ENCODE measurements at regions not wholly inside any gene's neighbourhood (a gene's known extent, or its start where the extent isn't known, plus 50 kb on each side); places are given as distances from the start of the nearest gene placed in this dataset.

DNA sequence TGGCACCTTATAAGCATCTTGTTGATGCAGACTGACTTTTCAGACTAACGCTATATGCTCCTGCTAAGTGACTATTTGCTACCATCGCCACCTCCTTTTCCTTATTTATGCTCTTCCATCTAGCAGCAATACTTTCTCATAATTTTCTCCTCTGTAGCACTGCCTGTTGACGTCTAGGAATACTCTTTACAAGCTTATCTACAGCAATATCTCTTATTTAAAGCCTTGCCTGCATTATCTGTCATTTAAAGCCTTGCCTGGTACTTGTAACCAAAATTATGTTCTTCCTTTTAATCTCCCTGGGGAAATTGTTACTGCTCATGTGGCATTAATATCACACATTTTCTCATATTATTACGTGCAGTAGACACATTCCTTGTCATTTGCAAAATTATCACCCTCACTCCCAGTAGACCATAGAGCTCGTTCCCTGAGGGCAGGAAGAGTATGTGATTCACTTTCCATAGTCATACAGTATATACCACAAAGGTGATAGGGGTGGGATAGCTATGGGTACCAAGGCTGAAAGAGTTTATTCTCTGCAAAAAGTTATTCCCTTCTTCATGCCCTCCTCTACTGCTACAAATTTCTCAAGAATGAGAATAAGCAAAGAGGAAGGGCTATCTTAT, 359.7 kb upstream of the PCDH15 start:
- no peak for DNase-seq

DNA sequence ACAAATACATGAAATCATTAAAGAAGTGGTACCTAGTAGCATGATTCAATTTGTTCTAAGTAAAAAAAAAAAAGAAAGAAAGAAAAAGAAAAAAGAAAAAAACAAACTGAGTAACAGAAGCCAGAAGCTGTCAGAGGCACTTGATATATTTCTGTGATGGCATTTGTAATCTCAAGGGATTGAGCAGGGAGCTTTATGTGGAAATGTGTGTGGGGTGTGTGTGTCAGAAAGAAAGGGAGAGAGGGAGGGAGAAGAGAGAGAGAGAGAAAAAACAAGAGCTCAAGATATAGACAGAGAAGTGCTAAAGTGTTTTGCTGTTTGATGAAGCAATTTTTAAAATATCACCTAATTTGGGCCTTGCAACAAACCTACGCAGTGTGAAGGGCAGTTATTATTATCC, 357.6 kb upstream of the PCDH15 start:
- DNase-seq: no peak

DNA sequence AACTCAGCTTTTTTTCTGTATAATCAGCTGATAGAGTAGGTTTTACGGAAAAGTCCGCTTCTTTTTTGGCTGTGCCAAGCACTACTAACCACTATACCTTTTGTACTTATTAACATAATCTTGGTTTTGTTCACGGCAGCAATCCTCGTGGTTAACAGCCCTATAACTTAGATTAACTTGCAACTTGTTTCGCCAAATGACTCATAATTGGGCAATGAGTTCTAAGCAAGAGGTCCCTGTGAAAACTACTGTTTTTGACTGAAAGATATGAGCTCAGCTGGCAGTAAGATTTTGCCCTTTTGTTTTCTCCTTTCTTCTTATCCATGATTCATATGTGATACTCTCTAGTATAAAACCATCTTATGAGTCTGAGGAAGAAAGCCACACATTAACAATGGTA, 345.0 kb upstream of the PCDH15 start:
- DNase-seq: no peak

DNA sequence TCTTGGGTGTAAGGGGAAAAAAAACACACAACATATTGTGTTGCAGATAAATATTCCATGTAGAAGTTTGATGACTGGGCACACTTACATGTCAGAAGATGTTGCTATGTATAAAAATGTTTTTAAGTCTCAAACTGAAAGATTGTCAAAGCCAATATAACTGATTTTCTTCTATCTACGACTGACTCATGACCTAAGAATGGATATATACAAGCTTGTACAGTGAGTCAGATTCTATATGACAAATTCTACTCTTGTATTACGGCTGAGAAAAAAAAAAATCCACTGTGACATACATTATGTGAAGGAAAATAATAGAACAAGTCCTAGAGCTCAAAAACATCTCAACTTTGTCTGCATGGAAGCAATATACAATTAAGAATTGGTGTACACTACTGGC, 343.0 kb upstream of the PCDH15 start:
- no peak for DNase-seq

DNA sequence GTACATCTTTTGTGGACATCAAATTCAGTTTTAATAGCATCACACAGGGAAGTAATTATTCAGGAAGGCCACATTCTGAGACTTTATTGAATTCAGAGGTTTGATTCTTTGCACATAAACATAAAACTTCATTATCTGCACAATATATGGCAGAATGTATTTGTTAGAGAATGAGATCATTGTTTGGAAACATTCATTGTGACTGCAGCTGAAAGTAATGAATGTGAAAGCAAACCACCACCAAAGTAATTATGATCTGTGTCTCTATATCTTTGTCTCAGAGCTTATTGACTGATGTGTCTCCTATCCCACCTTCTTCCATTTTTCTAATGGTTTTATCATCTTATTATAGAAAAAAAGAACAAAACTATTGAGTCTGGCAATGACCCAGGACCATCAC, 340.9 kb upstream of the PCDH15 start:
- DNase-seq: no peak

DNA sequence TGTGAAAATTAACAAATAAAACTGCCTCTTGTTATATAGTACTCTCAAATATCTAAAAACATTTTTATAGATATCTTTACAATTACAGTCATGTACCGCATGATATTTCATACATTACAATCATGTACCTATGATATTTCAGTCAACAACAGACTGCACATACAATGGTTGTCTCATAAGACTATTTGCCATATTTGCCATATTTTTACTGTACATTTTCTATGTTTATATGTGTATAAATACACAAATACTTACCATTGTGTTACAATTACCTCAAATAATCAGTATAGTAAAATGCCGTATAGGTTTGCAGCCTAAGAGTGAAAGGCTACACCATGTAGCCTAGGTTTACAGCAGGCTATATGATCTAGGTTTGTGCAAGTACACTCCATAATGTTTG, 336.0 kb upstream of the PCDH15 start:
- no peak for DNase-seq

DNA sequence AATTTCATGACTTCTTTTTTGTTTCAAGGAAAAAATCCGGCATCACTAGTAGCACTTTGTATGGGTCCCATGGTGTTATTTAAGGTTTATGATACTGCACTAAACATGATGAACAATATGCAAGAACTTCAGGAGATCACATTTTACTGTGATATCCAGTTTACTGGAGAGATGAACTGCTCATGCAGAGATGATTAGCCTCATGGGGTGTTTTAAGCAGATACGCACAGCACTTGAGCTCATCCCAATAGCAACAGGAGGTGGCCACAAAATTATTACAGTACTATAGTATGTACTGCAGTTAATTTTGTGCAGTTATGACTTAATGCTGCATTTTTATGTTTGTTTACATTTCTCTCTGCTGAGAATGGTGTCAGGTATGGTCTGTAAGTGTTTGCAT, 303.7 kb upstream of the PCDH15 start:
- no peak for DNase-seq

DNA sequence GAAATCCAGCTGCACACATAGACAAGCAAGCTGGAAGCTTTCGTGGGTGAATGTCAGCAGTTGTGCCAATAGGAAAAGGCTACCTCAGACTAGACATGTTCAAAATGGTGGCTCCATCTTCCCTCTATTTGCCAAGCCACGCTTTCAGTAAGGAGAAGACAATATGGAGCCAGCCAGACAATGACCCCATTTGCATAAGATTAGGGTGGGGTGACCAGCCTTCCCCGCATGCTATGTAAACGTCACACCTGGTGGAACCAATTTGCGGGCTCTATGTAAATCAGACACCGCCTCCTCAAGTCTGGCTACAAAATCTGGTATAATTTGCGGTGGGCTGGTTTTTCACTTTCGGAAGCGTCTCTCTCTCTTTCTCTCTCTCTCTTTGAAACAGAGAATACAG, 297.4 kb upstream of the PCDH15 start:
- no peak for DNase-seq

DNA sequence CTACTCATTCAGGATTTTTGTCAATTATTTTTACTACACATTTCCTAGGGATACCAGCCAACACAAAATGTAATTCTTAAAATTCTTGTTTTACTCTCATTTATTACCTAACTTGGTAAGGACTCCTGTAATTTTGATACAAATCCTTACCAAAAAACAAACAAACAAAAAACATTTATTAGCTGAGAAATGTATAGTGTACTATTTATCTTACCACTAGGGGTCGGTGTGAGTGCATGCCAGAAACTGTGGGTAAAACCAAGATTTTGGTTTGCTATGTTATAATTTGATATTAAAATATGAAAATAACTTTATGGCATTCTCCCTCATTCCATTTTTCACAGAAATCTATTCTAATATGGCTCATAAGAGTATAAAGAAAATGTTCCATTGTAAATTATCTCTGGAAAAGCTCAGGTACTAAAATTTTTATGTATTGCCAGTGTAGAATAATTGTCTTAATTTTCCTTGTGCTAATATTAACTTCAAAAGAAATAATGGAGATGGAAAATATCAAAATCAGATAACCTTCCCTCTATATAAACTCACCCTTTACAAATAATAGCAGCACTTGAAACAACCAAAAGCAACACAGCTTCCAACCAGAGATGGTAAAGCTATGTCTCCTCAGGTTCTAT, 290.8 kb upstream of the PCDH15 start:
- peak; percentile 7 for DNase-seq

DNA sequence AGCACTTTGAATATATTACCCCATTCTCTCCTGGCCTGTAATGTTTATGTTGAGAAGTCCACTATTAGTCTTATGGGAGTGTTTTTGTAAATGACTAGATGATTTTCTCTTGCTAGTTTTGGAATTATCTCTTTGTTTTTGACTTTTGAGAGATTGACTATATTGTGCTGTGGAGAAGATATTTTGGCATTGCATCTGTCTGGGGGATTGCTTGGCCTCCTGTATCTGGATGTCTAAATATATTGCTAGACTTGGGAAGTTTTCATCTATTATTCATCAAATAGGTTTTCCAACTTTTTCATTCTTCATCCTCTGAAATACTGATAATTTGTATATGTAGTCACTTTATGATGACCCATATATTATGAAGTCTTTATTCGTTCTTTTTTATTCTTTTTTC, 277.1 kb upstream of the PCDH15 start:
- DNase-seq: peak; percentile 12

DNA sequence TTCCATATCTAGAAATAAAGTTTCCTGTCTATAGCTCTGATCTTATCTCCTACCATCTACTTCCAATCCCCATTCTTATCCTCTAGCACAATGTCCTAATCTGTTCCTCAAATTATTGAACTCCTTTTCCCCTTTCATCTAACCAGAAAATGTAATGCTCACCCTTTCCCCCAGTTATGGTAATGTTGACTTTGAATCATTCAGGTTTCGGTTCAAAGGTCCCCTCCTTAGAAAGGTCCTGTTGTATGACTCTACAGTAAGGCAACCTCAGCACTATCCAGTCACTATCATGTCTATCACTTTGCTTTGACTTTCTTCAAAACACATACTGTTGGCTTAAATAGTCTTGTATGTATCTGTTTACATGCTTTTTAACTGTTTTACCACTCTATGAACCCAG, 264.2 kb upstream of the PCDH15 start:
- DNase-seq: no peak

DNA sequence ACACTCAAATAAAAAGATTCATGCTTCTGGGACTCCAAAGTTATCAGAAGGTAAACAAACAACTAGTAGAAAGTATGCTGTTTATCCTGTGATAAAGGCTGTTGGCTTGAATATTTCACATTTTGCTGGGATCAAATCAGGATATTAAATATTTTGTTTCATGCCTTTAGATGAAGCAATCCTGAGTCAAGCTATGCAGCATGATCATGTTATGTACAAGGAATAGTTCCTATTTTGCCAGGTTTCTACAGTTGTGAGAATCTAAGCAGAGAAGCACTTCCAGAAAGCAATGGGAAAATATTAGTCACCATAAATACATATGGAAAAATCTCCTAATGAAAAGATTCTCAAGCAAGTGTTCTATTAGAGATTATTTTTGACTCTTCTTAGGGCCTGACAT, 262.8 kb upstream of the PCDH15 start:
- peak; percentile 20 for DNase-seq

DNA sequence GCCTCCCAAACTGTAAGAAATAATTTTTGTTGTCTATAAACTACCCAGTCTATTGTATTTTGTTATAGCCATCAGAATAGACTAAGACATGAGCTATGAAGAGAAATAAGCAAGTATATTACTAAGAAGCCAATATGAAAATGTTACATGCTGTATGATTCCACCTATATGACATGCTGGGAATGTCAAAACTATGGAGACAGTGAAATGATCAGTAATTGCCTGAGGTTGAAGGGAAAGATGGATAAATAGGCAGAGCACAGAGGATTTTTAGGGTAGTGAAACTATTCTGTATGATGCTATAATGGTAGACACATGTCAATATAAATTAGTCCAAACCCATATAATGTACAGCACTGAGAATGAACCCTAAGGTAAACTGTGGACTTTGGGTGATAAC, 261.3 kb upstream of the PCDH15 start:
- DNase-seq: no peak

DNA sequence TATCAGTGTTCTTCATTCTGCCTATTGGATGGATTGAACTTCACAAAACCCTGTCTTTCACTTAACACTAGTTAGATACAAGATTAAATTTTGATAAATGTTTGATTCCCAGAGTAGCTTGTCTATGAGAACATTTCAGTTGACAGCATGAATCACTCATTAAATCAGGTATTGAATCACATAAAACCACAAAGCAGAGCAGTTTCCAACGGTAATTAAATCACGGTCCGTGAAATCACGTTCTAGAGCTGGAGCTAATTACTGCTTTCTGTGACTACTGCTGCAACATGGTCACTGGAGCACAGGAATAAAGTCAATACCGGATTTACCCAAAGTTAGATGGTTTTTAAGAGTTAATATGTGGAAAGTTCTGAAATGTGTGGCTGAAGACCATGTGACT, 257.8 kb upstream of the PCDH15 start:
- no peak for DNase-seq

DNA sequence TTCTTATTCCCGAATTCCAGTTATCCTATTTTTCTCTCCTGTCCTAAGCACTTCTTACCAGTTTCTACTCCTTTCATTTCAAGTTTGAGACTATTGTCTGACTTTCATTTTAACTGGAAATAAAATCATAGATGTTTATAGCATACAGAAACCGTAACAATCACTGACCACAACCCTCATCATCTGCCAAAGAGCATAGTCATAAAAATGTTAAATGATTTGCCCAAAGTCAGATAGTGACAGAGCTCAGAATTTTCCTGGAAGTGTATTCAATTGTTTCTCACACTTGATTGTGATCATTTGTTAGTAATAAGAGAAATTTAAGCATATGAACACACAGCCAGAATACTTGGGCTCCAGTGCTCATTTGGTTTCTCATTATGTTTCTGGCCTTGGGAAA, 250.5 kb upstream of the PCDH15 start:
- no peak for DNase-seq

DNA sequence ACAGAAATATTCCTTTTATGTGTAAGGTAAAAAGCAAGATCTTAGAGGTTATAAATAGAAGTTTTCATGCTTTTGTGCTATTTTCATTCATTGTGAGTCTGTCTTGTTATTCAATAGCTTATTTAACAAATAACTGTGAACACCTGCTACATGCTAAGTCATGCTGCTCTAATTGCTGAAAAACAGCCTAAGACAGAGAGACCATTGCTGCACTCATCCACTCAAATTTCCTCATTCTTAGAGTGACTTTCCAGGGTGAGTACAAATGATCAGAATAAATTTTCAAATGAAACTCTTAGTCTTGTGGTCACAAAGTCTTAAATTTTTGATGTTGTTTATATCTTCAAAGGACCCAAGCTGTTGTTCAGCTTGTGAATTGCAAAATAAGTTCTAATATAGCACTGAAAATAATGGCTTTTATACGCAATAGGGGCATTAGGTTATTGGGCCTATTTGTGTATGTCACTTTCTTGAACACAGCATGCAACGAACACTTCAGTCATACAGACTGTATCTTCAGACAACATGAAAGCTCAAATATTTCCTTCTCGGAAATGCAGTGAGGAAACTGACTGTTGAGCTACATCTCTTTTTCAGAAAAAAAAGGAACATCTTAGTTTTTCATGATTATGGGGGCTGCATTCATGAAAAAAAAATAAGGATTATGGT, 247.9 kb upstream of the PCDH15 start:
- DNase-seq: no peak

DNA sequence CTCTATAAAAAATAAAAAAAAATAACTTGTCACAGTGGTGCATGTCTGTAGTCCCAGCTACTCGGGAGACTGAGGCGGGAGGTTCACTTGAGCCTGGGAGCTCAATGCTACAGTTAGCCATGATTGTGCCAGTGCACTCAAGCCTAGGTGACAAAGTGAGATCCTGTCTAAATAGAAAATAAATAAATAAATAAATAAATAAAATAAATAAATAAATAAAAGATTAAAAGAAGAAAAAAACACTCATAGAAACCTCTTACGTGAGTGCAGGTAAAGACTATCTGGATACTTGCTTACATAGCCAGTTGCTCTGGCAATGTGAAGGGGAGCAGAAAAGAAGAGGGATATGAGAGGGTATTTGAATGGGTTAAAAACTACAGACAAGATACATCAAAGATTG, 242.5 kb upstream of the PCDH15 start:
- no peak for DNase-seq

DNA sequence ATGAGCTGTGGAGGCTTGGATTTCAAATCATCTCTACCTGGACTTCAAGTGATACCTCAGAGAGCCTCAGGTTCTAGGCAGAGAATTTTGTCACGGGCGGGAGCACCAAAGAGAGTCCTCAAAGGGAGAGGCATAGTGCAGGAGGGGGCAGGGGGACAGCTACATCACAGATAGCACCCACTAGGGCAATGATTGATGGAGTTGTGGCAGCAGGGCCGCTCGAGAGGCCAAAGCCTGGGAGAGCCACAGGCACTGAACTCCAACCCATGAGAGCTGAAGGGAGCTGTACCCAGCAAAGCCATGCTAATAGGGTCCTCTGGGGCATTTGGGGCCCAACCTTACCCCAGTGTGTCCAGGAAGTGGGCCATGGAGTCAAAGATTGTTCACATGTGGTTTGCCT, 232.0 kb upstream of the PCDH15 start:
- no peak for DNase-seq

DNA sequence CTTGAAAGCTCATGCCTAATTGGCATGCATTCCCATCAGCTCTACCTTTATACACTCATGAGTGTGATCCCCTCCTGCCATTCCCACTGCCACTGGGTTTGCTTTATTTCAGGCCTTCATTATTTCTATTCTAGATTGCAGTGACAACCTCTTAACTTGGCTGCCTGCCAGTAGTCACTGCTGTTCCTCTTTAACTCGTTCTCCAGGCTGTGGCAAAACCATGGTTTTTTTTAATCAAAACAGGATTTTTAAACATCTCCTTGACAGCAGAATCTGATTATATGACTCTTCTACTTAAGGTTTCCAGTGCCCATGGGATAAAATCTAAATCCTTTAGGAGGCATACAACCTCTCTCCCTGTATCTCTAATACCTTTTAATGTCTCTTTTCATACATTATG, 223.7 kb upstream of the PCDH15 start:
- peak; percentile 5 for DNase-seq

DNA sequence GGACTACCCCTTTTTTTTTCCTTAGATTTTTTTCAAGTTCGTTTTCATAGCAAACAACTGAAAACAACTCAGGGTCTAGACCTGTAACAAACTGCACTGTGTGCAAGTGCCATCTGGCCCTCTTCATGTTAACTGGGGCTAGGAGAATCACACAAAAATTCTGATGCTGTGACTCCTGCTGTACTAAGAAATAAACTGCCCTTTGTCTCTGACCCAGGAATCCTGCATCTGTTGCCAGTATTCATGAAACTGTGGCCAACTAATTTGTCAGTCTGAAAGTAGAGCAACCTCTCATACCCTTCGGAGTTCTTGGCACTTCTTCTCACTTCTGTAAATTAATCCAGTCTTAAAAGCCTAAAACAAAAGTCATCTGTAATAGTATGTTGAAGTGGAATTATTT, 218.4 kb upstream of the PCDH15 start:
- peak; percentile 21 for DNase-seq

DNA sequence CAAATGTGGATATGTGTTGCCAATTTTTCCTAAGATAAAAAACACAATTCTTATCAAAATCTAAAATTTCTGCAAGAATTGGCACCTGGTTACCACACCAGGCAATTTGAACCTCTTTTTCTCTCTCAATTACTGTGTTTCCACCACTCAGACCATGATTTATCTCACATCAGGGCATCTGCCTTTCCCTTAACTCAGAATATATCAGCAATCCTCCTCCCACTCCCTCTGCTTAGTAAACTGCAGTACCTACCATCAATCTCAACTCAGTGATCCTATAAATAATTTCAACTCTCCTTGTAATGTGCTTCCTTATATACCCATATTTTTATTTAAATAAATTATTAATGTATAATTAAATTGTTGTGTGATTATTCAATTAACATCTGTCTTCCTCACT, 212.3 kb upstream of the PCDH15 start:
- DNase-seq: no peak

DNA sequence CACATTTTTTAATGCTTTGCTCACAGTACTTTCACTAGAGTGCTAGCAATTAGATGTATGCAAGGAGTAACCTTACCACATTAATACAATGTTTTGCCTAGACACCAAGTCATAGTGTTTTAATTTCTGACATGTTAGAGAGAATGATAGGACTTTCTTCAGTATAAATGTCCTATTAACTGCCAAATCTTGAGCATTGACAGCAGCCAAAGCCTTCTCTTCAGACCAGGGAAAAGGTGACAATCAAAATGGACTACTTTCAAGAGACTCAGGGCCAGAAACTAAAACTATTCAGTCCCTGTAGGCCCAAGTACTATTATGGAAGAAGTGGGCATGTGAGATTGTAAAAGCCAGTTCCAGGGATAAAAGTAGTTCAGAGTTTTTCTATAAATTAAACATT, 201.4 kb upstream of the PCDH15 start:
- no peak for DNase-seq

DNA sequence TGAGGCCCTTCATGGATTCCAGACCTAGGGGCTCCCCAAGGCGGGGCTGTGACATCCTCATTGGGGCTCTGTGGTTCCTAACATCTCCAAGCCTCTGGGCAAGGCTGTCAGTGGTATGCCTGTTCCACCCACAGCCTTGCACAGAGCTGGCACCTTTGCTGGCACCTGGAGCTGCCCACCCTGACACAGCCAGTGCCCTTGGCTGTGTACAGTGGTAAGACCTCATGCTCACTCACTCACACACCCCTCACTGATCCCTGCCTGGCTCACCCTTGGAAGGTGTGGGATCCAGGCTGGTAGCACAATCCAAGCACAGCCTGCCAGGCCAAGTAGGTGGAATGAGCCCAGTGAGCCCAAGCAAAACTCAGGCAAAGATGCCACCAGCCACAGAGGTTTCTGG, 200.4 kb upstream of the PCDH15 start:
- DNase-seq: no peak

DNA sequence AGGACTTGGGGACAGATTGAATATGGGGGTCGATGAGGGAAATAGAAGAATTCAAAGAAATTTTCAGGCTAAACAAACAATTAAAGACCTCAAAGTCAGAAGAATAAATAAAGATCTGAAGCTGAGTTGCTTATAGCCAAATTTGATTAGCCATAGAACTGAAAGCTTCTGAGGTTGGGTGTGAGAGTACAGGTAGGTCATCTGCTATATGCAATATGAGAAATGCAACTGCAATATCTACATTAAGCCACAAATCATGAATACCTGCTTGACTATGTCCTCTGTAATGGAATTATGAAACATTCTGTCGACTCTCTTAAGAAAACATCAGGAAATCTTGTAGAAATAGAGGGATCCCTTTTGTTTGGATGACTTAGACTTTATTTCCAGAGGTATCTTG, 192.1 kb upstream of the PCDH15 start:
- no peak for DNase-seq
